HEK293T (cell line): ENCODE measurements at regions not wholly inside any gene's neighbourhood (a gene's known extent, or its start where the extent isn't known, plus 50 kb on each side); places are given as distances from the start of the nearest gene placed in this dataset.

ENCODE experiments used
- ARNT ChIP-seq: fragments of 450-650 bp; IDR thresholded peaks from 2 replicates; pipeline ENCODE4 v1.6.1; 2017; ENCODE audit warnings: mild to moderate bottlenecking
- BHLHE40 ChIP-seq: fragments of 450-650 bp; IDR thresholded peaks from 2 replicates; pipeline ENCODE4 v1.6.1; 2016; ENCODE audit warnings: mild to moderate bottlenecking, moderate library complexity, borderline replicate concordance
- ELF4 ChIP-seq: fragments of 450-650 bp; IDR thresholded peaks from 2 replicates; pipeline ENCODE4 v1.6.1; 2017; ENCODE audit warnings: antibody characterized with exemption
- FOXK2 ChIP-seq: fragments of 450-650 bp; IDR thresholded peaks from 2 replicates; pipeline ENCODE4 v1.6.1; 2016; ENCODE audit warnings: mild to moderate bottlenecking
- FOXM1 ChIP-seq: fragments of 450-650 bp; IDR thresholded peaks from 2 replicates; pipeline ENCODE4 v1.6.1; 2017; ENCODE audit warnings: mild to moderate bottlenecking, borderline replicate concordance
- PKNOX1 ChIP-seq: fragments of 450-650 bp; IDR thresholded peaks from 2 replicates; pipeline ENCODE4 v1.6.1; 2016
- SP1 ChIP-seq: fragments of 450-650 bp; IDR thresholded peaks from 2 replicates; pipeline ENCODE4 v1.6.1; 2017
- SUZ12 ChIP-seq: fragments of 450-650 bp; IDR thresholded peaks from 2 replicates; pipeline ENCODE4 v1.6.1; 2016; ENCODE audit warnings: mild to moderate bottlenecking
- TARDBP ChIP-seq: fragments of 450-650 bp; IDR thresholded peaks from 2 replicates; pipeline ENCODE4 v1.6.1; 2016

GRCh38 chrX:40422021-40422420, 158.7 kb upstream of the ATP6AP2 start:
- TF ChIP-seq ARNT: no peak
- no peak for TF ChIP-seq BHLHE40
- TF ChIP-seq SUZ12: no peak
- no peak for TF ChIP-seq SP1
- no peak for TF ChIP-seq FOXK2
- no peak for TF ChIP-seq ELF4
- TF ChIP-seq FOXM1: no peak
- TF ChIP-seq TARDBP: no peak
- TF ChIP-seq PKNOX1: no peak
